DMS53 treated with DMSO at 0.1 percent for 48 hours (cell line): ENCODE measurements at regions not wholly inside any gene's neighbourhood (a gene's known extent, or its start where the extent isn't known, plus 50 kb on each side); places are given as distances from the start of the nearest gene placed in this dataset.

Experiments used
- DNase-seq: peaks from one replicate; lab custom pipeline; 2025; ENCODE audit not compliant: unreplicated experiment; lab: John Stamatoyannopoulos, UW

DNA sequence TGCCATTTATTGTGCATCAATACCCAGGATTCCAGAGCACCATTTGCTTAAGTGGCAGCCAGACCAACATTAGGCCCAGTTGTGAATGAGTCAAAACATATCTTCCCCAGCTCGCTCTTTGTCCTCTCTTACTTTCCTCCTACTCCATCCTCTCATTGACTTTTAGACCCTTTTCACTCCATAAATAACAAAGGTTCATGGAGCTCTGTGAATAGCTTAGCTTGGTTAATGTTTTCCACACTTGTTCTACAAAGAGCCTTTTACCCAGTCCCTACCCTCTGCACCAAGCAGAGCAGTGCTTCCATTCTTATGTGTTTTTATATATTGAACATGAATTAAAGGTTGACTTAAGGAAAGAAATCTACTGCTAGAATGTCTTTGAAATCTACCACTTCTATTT is 625.8 kb upstream of the FANCL start:
- DNase-seq: no peak

- DNase-seq: no peak
These were observed 625.4 kb upstream of the FANCL start for GRCh38 chr2:58866527-58866926.

DNA sequence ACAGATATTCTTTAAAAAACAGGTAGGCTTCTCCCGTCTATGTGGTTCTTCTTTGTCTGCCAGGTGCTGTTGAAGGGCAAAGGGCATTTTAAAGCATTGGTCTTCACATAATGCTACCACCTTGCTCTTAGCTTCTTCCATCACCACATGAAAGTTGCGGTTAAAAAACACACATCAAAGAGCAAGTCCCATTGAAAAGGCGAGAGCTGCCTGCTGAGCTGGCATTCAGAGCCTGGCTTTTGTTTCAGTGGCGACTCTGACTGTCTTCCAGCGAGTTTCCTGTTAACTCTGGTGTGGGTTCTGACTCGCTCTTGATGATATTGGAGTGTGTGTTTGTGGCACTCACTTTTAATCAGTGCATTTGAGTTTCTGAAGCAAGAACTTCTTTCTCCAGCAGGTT is 624.9 kb upstream of the FANCL start:
- no peak for DNase-seq

GRCh38 chr2:58865436-58865835 is 624.3 kb upstream of the FANCL start:
- no peak for DNase-seq

DNA sequence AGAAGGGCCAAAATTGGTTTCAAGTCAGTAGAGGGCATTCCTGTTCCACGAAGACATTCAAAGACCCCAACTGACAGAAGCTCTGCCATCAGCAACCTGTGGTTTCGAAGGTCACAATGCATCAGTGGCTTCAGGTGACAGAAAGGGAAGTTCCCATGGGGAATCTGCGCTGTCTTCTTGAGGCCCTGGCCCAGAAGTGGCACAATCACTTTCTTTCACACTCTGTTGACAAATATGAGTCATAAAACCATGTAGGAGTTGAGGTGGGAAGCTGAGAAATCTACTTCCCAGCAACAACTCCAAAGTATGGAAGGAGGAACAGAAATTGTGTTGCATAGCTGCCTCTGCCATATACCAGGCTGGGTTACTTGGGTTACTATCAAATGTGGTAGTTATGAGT is 621.1 kb upstream of the FANCL start:
- no peak for DNase-seq

GRCh38 chr2:58860586-58860985 is 619.5 kb upstream of the FANCL start:
- DNase-seq: no peak

GRCh38 chr2:58856100-58856499 is 615.0 kb upstream of the FANCL start:
- no peak for DNase-seq

DNA sequence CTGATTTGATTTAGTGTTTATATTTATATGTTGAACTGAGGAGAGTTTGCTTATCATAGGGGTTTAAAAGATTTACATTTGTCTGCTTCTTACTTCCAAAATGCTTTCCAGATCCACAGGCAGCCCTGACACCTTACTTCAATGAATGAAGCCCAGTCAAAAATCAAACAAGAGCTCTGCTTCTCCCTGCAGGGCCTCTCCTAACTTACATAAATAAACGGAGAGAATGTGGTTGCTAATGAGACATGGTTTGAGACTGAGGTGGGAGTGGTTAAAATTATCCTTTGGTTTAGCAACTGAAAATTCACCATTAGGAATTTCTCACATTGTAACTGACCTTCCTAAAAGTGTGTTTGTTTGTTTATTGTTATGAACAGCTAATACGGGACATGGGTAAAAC is 612.3 kb upstream of the FANCL start:
- no peak for DNase-seq

GRCh38 chr2:58852905-58853304 is 611.8 kb upstream of the FANCL start:
- no peak for DNase-seq

GRCh38 chr2:58852243-58852642 is 611.1 kb upstream of the FANCL start:
- DNase-seq: no peak

GRCh38 chr2:58851598-58851997 is 610.5 kb upstream of the FANCL start:
- no peak for DNase-seq

- no peak for DNase-seq
These were observed 603.9 kb upstream of the FANCL start for GRCh38 chr2:58845011-58845410.

DNA sequence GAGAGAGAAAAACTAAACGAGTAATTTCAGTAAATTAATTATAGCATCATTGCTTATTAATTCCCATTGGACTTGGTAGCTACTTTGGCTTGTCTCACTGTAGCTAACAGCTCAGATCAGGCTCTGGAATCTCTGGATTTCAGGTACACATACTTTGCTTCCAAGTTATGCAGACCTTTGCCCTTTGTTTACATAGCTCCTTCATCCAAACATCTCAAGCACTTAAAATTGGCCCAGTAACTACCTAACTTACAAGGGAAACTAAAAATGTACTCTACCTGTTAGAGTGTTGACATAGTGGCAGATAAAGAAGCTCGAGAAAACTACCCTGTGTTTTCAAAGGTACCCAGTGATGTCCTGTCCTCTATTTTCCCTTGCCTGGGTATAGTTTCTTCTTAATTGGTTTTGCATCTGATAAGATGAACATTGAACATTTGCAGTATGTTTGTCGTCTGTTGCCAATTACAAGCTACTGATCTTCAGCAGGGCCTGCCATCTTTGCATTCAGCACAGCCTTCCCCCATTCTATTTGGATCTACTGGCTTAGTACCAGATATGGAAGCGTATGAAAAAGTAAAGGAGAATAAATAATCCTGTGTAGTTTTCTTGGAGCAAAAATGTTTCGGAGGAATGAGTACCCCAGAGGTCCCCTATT is 601.5 kb upstream of the FANCL start:
- DNase-seq: no peak

DNA sequence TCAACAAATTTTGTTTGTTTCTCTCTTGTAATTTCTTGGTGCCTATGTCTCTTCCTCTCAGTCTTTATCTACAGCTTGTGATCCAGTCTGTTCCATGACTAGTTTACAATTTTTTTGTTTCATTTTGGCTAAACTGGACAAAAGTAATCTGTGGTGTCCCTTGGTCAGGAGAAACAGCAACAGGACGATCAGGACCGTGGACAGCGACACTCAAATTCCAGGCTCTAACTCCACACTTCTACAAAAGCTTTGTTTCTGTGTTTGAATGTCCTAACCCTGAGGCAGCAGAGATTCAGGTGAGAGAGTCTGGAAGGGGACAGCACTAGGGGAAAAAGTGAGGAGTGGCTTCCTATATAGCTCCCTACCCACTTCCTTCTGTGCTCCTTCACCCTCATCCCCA is 593.3 kb upstream of the FANCL start:
- no peak for DNase-seq

- DNase-seq: no peak
These were observed 585.7 kb upstream of the FANCL start for GRCh38 chr2:58826795-58827194.

DNA sequence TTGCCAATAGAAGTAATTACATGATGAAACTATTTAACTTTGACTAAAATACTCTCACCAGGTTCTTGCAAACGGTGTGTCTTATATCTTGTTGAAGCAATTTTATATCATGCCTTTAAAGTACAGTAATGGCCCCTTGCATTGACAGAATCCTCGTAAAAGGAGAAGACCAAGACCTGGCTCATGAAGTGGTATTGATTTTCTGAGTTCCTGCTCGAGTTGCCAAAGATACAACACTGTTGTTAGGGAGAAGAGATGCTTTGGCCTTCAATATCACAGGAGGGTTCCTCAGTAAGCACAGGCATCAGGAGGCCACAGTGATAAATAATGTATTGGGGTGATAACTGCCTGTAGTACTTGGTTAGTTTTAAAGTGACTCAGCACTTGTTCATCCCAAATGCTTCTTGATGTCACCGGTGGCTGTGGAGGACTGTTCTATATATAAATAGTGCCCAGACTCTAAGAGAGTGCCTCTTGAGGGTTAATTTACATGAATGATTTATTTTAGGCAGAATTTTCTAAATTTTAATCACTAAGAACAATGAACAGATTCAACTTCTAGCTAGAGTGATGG is 571.7 kb upstream of the FANCL start:
- DNase-seq: no peak

GRCh38 chr2:58805126-58805525 is 564.0 kb upstream of the FANCL start:
- DNase-seq: no peak

GRCh38 chr2:58803192-58803591 is 562.1 kb upstream of the FANCL start:
- no peak for DNase-seq

- no peak for DNase-seq
These were observed 559.8 kb upstream of the FANCL start for GRCh38 chr2:58800881-58801280.

- DNase-seq: no peak
These were observed 557.6 kb upstream of the FANCL start for GRCh38 chr2:58798676-58799208.

DNA sequence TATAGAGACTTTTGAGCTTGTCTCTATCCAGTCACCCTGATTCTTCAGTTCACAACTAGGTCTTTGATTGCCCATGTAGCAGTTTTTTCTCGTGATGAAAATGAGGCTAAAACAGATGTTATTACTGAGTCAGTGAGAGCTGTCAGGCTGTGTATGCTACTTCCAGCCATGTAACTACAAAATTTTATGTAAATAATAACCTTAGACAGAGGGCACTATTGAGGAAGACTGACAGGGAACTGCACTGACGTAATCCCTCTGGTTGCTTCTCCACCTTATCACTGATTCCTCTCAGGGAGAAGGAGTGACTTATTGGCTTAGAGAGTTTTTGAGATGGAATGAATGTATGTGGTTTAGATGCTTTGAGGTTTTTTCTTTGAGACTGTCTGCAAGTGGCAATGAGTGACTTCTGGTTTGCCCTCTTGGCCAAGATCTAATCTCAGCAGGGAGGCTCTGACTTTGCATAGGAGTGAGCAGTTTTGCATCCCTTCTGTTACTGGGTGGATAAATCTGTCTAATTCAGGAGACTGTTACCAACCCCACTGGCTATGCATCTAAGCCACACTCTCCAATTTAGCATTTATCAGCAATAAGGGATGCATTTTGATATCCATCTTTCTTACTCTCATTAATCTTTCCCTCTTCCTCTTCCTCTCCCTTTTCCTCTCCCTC is 555.2 kb upstream of the FANCL start:
- no peak for DNase-seq

GRCh38 chr2:58794916-58795315 is 553.8 kb upstream of the FANCL start:
- no peak for DNase-seq
